Thyroid gland (tissue), 4 donors: ENCODE measurements at regions not wholly inside any gene's neighbourhood (a gene's known extent, or its start where the extent isn't known, plus 50 kb on each side); places are given as distances from the start of the nearest gene placed in this dataset.

Experiments used
- DNase-seq, 2 donors: peaks; one replicate each; pipeline ENCODE4 v3.0.0-alpha.2; 2019
- H3K27ac ChIP-seq, 3 donors: fragments of 200-600 bp; sonication (generic); 1 replicate in 2 of 3; 2 replicates in 1 of 3; pipeline ENCODE4 v1.5.1; 2016 to 2019; ENCODE audit warnings: mild to moderate bottlenecking in 1 of 3, moderate library complexity in 1 of 3
- H3K27me3 ChIP-seq: fragments of 200-600 bp; sonication (generic); one replicate; pipeline ENCODE4 v1.5.1; 2019
- H3K36me3 ChIP-seq, 2 donors: fragments of 200-600 bp; sonication (generic); one replicate each; pipeline ENCODE4 v1.5.1; 2016 to 2019
- H3K4me1 ChIP-seq, 2 donors: fragments of 200-600 bp; sonication (generic); one replicate each; pipeline ENCODE4 v1.5.1; 2017 to 2019
- H3K4me3 ChIP-seq, 3 donors: fragments of 200-600 bp; sonication (generic); replicated peaks in 1 of 3; 1 replicate in 2 of 3; 2 replicates in 1 of 3; pipeline ENCODE4 v1.5.1; 2016; ENCODE audit warnings: mild to moderate bottlenecking in 1 of 3
- H3K9me3 ChIP-seq: fragments of 200-600 bp; sonication (generic); one replicate; pipeline ENCODE4 v1.5.1; 2017
- CTCF ChIP-seq, 6 experiments: fragments of 200-600 bp in 3 of 6; fragments of 450-650 bp in 3 of 6; sonication (generic) in 3 of 6; IDR thresholded peaks; one replicate each; pipeline ENCODE4 v1.5.1; 2016 to 2019; ENCODE audit warnings: antibody characterized with exemption in 6 of 6, mild to moderate bottlenecking in 2 of 6, inconsistent platforms in 1 of 6, moderate library complexity in 1 of 6
- POLR2A ChIP-seq, 2 donors: fragments of 450-650 bp; IDR thresholded peaks; one replicate each; pipeline ENCODE4 v1.6.1; 2017; ENCODE audit warnings: antibody characterized with exemption in 2 of 2, mild to moderate bottlenecking in 2 of 2, moderate library complexity in 1 of 2
- WGBS, 2 donors: methylation state at CpG; one replicate each; pipeline ENCODE4 v1.1.5; 2017; 5-methylcytosine and 5-hydroxymethylcytosine counted together
- intact Hi-C: fragments of 100-400 bp; cut with DNase I; formaldehyde crosslinking; loops from one replicate; pipeline ENCODE4 v1.15.1; 2023

GRCh38 chr4:151887031-151887815 lies 126.4 kb upstream of the GATB start:
- no peaks in the 10 kb centered on the region for H3K27me3 ChIP-seq
- no peak overlapping the region for H3K4me3 ChIP-seq
- H3K9me3 ChIP-seq = no peaks in the 10 kb centered on the region
- no peak for DNase-seq
- no peaks in the 10 kb centered on the region for H3K4me1 ChIP-seq
- H3K36me3 ChIP-seq = no peaks in the 10 kb centered on the region
- intact Hi-C loops = no loop called here
- WGBS, 2 donors = 85 to 91% methylated on average over 9 of the region's 9 CpGs
- TF ChIP-seq POLR2A (IDR thresholded peaks at IDR 0.05) (no peak), CTCF (IDR thresholded peaks at IDR 0.05) (no peak)
- H3K27ac ChIP-seq = no peak overlapping the region

- intact Hi-C loops = no loop called here
- H3K27ac ChIP-seq = no peak overlapping the region
- 94 to 95% methylated on average over 5 of the region's 5 CpGs for WGBS, 2 donors
These were observed 124.3 kb upstream of the GATB start for GRCh38 chr4:151885123-151885522.

GRCh38 chr4:151883747-151884146 lies 122.9 kb upstream of the GATB start:
- intact Hi-C loops = no loop called here
- Histone ChIP-seq H3K4me3 (no peak overlapping the region), H3K27me3 (no peaks in the 10 kb centered on the region), H3K9me3 (no peaks in the 10 kb centered on the region), H3K4me1 (no peaks in the 10 kb centered on the region), H3K36me3 (no peaks in the 10 kb centered on the region), H3K27ac (no peak overlapping the region)
- no peak for DNase-seq
- TF ChIP-seq POLR2A (IDR thresholded peaks at IDR 0.05) (no peak), CTCF (IDR thresholded peaks at IDR 0.05) (no peak)
- 85 to 92% methylated on average over 4 of the region's 4 CpGs for WGBS, 2 donors

More at GRCh38 chr4:151885123-151885522, 124.3 kb upstream of the GATB start:
- no peak overlapping the region for H3K4me3 ChIP-seq
- no peaks in the 10 kb centered on the region for H3K9me3 ChIP-seq
- no peaks in the 10 kb centered on the region for H3K4me1 ChIP-seq
- H3K36me3 ChIP-seq = no peaks in the 10 kb centered on the region
- DNase-seq = no peak
- no peak for TF ChIP-seq CTCF (IDR thresholded peaks at IDR 0.05)
- TF ChIP-seq POLR2A (IDR thresholded peaks at IDR 0.05) = no peak
- H3K27me3 ChIP-seq = no peaks in the 10 kb centered on the region

- no peaks in the 10 kb centered on the region for H3K4me1 ChIP-seq
- no peaks in the 10 kb centered on the region for H3K27me3 ChIP-seq
- no peak overlapping the region for H3K27ac ChIP-seq
- 82 to 90% methylated on average over 9 of the region's 9 CpGs for WGBS, 2 donors
- H3K9me3 ChIP-seq = no peaks in the 10 kb centered on the region
- TF ChIP-seq CTCF (IDR thresholded peaks at IDR 0.05) = no peak
- TF ChIP-seq POLR2A (IDR thresholded peaks at IDR 0.05) = no peak
- intact Hi-C loops = no loop called here
- DNase-seq = no peak
- no peak overlapping the region for H3K4me3 ChIP-seq
- no peaks in the 10 kb centered on the region for H3K36me3 ChIP-seq
These were observed 121.4 kb upstream of the GATB start for GRCh38 chr4:151882072-151882803.
